Stimulated activated naive CD8-positive, alpha-beta T cell treated with anti-CD3 and anti-CD28 coated beads, Interleukin-15, Interleukin-2, amounts not matched to agents 100 ng/mL and 50 ng/mL, for 24 hours (primary cell): ENCODE measurements at regions not wholly inside any gene's neighbourhood (a gene's known extent, or its start where the extent isn't known, plus 50 kb on each side); places are given as distances from the start of the nearest gene placed in this dataset.
"Not testable (repeated sequence)": the region's sequence is repeated elsewhere in the genome, so short reads cannot be mapped to it uniquely, and the experiment has no call there.

ENCODE experiments used
- H3K27ac Mint-ChIP-seq: one replicate; pipeline ENCODE4 v1.8.0; 2021; ENCODE audit warnings: mild to moderate bottlenecking, mixed read lengths
- H3K27me3 Mint-ChIP-seq: one replicate; pipeline ENCODE4 v1.8.0; 2021; ENCODE audit warnings: mixed read lengths
- H3K36me3 Mint-ChIP-seq: one replicate; pipeline ENCODE4 v1.8.0; 2021; ENCODE audit warnings: low read depth, mixed read lengths
- H3K4me1 Mint-ChIP-seq: one replicate; pipeline ENCODE4 v1.8.0; 2021; ENCODE audit warnings: low read depth, mixed read lengths
- H3K4me3 Mint-ChIP-seq: one replicate; pipeline ENCODE4 v1.8.0; 2021; ENCODE audit warnings: mild to moderate bottlenecking, mixed read lengths
- H3K9me3 Mint-ChIP-seq: one replicate; pipeline ENCODE4 v1.8.0; 2021; ENCODE audit warnings: mixed read lengths

DNA sequence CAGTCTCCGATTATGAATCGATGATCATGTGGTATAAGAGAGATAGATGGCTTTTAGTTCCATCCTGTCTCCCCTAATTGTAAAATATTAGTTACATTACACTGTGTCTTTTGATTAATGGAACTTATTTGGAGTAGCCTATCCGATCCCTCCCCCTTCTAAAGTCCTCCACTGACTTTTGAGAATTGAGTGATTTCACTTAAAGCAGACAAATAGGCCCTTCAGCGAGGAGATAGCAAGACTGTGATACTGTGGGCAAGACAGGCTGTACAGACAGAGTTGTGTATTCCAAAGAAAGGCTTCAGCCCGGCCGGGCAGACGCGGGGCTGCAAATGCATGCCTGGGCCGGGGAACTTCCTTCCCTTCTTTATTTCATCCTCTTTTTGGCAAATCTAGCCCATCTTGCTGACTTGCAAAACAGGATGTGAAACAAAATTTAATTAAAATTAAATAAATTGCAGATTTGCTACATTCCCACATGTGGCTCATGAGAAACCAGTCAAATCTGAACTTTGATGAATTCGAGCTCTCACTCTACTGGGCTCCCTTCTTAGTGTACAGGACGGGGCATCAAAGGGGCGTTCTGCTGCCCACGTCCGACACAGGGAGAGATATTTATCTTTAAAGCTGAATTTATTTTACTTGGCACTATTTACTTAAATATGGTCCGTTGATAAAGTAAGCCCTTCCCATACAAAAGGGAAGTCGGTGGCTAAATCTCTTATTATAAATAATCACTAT is 314.8 kb downstream of the ZNF536 start:
- Mint-ChIP-seq H3K27me3 (peaks cover 67% of the 10 kb centered on the region), H3K4me3 (no peak overlapping the region), H3K36me3 (no peaks in the 10 kb centered on the region), H3K9me3 (no peaks in the 10 kb centered on the region), H3K4me1 (no peaks in the 10 kb centered on the region), H3K27ac (no peak overlapping the region)

DNA sequence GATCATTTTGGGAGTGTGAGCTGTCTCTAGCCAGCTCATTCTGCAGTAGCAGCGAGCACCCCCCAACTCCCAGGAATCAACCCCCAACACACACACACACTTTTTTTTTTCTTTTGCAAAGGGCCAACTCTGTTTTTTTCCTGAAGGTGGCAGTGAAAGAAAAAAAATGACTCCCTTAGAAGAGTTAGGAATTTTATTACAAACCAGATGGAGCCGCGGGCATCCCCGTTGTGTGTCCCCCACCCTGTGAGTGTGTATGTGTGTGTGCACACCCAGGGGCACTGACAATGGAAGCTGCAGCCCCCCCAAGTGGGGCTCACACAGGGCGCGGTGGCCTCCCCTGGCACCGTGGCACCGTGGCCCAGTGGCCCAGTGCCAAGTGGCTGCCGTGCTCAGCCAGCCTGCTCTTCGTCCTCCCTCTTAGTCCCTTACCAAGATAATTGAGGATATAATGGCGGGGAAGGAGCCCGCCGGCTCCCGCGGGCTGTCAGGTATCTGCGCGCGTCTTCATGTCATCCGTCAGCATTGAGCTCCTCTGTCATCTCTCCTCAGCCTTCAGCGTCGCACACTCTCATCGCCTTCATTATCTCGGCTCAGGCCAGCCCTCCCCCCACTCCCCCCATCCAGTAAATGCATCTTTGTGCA is 314.1 kb downstream of the ZNF536 start:
- Mint-ChIP-seq H3K4me3 (no peak overlapping the region), H3K36me3 (no peaks in the 10 kb centered on the region), H3K27ac (no peak overlapping the region), H3K4me1 (no peaks in the 10 kb centered on the region), H3K27me3 (peaks cover 62% of the 10 kb centered on the region), H3K9me3 (no peaks in the 10 kb centered on the region)

- Mint-ChIP-seq H3K27me3 (peaks cover 55% of the 10 kb centered on the region), H3K4me1 (no peaks in the 10 kb centered on the region), H3K36me3 (no peaks in the 10 kb centered on the region), H3K9me3 (no peaks in the 10 kb centered on the region), H3K27ac (no peak overlapping the region), H3K4me3 (no peak overlapping the region)
These were observed 313.3 kb downstream of the ZNF536 start for GRCh38 chr19:30685426-30686000.

DNA sequence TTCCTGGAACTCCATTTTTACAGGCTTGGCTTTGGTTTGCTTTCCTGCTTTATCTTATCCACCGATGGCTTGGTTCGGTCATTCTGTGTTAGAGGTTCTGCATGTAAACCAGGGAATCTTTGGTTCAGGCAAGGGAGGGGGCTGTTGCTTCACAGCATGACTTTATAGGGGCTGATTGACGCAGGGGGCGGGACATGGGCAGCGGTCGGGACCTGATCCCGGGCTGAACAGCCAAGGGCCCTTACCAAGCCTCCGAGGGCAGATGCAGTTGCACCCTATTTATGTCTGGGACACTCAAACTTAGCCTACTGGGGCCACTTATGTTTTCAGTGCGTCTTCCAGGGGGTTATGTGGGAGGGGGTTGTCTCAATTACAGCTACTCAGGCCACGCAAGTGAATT is 312.4 kb downstream of the ZNF536 start:
- Mint-ChIP-seq H3K4me3 (no peak overlapping the region), H3K9me3 (no peaks in the 10 kb centered on the region), H3K36me3 (no peaks in the 10 kb centered on the region), H3K4me1 (no peaks in the 10 kb centered on the region), H3K27ac (no peak overlapping the region), H3K27me3 (peaks cover 47% of the 10 kb centered on the region)

DNA sequence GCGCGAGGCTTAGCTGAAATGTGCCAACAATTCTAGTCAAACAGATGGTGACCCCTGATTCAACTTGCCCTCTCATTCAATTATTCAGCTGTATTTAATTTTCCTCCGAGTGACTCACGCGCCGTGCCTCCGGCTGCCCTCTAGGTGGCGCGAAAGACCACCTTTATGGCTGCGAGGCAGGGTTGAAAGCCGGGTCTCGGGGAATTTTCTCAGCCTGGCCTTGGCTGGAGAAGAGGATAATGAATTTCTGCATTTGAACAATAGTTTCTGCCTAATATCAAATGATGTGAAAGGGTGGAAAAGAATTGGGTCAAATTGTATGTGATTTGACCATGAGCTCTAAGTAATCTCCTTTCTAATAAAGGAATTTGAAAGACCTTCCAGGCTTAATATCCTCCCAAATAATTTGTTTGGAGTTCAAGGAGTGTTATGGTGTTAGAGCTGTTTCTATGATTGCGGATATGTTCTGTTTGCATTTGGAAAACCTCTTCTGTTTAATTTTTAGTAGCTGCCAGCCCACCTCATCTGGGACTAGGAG is 310.9 kb downstream of the ZNF536 start:
- H3K4me3 Mint-ChIP-seq, result no peak overlapping the region
- H3K4me1 Mint-ChIP-seq, result no peaks in the 10 kb centered on the region
- no peaks in the 10 kb centered on the region for H3K36me3 Mint-ChIP-seq
- H3K27me3 Mint-ChIP-seq, result peaks cover 34% of the 10 kb centered on the region
- no peak overlapping the region for H3K27ac Mint-ChIP-seq
- no peaks in the 10 kb centered on the region for H3K9me3 Mint-ChIP-seq

- Mint-ChIP-seq H3K4me3 (no peak overlapping the region), H3K27me3 (peaks cover 31% of the 10 kb centered on the region), H3K27ac (no peak overlapping the region), H3K4me1 (no peaks in the 10 kb centered on the region), H3K9me3 (no peaks in the 10 kb centered on the region), H3K36me3 (no peaks in the 10 kb centered on the region)
These were observed 310.2 kb downstream of the ZNF536 start for GRCh38 chr19:30682146-30682998.

DNA sequence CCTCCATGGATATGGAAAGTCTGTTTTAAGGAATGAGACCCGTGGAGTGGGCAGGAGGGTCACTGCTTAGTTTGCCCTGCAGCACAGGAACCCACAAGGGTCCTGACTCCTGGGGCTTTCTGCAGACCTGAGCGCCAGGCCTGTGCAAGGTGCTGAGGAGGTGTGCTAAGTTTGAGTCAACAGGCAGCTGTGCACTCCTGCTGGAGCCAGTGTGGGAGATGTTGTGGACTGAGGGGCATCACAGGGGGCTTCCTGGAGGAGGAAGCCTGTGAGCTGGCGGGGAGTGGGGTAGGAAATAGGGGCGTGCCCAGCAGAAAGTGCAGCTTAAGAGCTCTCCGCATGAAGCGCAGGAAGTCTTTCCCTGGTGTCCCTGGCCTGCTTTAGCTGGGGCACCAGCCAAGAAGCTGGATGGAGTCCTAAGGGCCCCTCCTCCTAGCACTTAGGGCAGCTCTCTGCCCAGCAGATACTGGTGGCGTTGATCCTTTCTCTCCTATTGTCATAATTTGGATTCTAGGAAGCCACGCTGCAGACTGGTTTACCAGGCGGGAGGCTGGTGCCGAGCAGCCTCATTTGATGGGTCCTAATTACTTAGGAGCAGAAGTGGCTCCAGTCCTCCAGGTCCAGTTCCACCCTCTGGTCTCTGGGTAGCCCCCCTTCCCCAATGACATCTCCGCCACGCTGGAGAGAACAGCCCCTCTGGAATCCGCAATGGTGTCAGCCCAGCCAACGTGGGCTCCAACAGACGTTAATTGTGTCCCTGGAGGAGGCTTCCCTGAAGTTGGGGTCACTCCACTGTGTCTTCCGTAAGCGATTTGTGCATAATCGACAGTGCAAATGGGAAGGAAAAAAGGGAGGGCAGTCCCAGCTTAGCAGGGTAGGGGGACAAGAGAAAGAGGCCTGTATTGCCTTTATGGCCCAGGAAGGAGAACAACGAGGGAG is 309.2 kb downstream of the ZNF536 start:
- Mint-ChIP-seq H3K27me3 (peaks cover 24% of the 10 kb centered on the region), H3K9me3 (no peaks in the 10 kb centered on the region), H3K27ac (no peak overlapping the region), H3K4me1 (no peaks in the 10 kb centered on the region), H3K36me3 (no peaks in the 10 kb centered on the region), H3K4me3 (no peak overlapping the region)

DNA sequence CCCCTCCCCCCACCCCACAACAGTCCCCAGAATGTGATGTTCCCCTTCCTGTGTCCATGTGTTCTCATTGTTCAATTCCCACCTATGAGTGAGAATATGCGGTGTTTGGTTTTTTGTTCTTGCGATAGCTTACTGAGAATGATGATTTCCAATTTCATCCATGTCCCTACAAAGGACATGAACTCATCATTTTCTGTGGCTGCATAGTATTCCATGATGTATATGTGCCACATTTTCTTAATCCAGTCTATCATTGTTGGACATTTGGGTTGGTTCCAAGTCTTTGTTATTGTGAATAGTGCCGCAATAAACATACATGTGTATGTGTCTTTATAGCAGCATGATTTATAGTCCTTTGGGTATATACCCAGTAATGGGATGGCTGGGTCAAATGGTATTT is 308.2 kb downstream of the ZNF536 start:
- not testable (repeated sequence) for H3K9me3 Mint-ChIP-seq, H3K4me3 Mint-ChIP-seq, H3K27ac Mint-ChIP-seq, H3K36me3 Mint-ChIP-seq, H3K4me1 Mint-ChIP-seq
- peaks cover 23% of the 10 kb centered on the region for H3K27me3 Mint-ChIP-seq

DNA sequence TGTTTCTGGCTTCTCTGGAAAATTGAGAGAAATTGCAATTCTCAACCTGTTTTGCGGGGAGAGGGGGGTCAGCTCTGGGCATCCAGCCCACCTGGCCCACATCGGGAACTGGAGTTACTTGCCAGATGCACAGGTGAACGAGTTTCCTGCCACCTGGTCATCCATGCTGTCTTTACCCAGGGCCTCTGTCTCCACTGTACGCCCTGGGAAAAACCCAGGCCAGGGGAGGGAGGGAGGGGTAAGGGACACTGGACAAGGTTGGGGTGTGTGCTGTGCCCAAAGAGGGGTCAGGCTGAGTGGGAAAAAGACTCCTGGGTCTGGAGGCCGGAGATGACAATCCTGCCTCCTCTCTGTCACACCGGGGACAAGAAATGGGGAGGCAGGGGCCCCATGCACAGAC is 307.6 kb downstream of the ZNF536 start:
- H3K4me3 Mint-ChIP-seq, result no peak overlapping the region
- no peaks in the 10 kb centered on the region for H3K9me3 Mint-ChIP-seq

GRCh38 chr19:30679153-30679702 is 307.0 kb downstream of the ZNF536 start:
- Mint-ChIP-seq H3K27ac (no peak overlapping the region), H3K9me3 (no peaks in the 10 kb centered on the region), H3K27me3 (peaks cover 20% of the 10 kb centered on the region), H3K4me3 (no peak overlapping the region), H3K36me3 (no peaks in the 10 kb centered on the region), H3K4me1 (no peaks in the 10 kb centered on the region)

More for the DNA sequence above, 307.6 kb downstream of the ZNF536 start:
- peaks cover 23% of the 10 kb centered on the region for H3K27me3 Mint-ChIP-seq
- H3K36me3 Mint-ChIP-seq, result no peaks in the 10 kb centered on the region
- no peak overlapping the region for H3K27ac Mint-ChIP-seq
- no peaks in the 10 kb centered on the region for H3K4me1 Mint-ChIP-seq

DNA sequence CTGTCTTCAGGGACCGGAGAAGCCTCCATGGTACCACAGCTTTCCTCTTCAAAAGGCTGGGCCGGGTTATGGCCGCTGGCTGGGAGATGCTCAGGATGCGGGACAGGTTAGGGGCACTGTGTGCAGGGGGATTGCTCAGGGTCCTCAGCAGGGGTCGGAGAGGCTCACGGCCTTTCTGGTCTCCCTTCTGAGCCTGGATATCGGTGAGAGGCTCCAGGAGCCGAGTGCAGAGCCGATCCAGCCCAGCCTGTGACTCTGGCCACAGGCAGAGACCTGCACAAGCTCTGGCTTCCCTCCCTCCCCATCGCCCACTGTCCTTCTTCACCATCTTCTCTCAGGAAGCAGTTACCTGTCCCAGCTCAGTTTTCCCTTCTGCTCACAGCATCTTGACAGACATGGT is 306.0 kb downstream of the ZNF536 start:
- no peak overlapping the region for H3K4me3 Mint-ChIP-seq
- peaks cover 10% of the 10 kb centered on the region for H3K27me3 Mint-ChIP-seq
- H3K9me3 Mint-ChIP-seq, result no peaks in the 10 kb centered on the region
- no peaks in the 10 kb centered on the region for H3K4me1 Mint-ChIP-seq
- H3K36me3 Mint-ChIP-seq, result no peaks in the 10 kb centered on the region
- H3K27ac Mint-ChIP-seq, result no peak overlapping the region

DNA sequence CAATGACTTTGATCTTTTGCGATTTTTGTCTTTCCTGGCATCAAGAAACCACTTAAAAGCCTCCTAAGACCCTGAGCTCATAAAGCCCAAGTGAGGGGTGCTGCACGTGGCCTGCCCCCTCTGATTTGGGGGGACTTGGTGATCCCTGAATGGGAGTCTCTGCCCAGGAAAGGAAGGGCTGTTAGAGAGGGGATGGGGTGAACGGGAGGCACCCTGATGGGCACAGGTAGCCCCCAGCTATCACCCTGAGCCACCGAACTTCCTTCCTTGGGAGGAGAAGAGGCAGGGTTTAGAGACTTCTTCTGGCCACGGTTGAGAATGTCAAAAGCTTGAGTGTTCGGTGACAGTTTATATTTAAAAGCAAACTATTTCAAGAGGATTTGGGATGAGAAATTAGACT is 305.5 kb downstream of the ZNF536 start:
- Mint-ChIP-seq H3K36me3 (no peaks in the 10 kb centered on the region), H3K9me3 (no peaks in the 10 kb centered on the region), H3K27me3 (peaks cover 5% of the 10 kb centered on the region), H3K27ac (no peak overlapping the region), H3K4me1 (no peaks in the 10 kb centered on the region), H3K4me3 (no peak overlapping the region)

DNA sequence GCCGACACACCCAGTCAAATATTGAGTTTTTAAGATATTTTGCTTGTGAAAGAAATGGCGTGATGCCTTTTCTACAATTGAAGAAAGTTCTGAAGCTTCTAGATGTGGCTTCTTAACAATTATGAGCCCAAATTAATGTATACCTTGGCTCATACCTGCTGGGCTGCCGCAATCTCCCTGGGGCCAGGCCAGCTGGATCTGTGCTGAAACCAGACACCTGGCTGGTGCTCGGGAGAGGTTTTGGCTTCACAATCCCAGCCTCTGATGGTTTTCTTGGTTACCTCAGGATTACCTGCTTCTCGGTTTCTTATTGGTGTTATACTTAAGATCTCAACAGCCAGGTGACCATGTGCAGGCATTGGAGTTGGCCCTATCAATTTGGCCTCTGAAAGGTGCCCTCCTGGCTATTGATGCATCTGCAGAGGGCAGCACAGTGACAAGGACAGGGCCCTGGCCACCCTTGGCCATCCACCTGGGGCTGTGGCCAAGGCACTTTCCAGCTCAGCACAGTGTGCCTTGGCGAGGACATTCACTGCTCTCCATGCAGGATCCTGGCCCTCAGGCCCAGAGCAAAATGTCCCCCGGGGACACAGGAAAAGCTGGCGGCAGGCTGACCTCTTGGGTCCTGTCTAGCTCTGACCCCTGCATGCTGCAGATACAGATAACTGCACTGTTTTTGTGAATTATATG is 305.0 kb downstream of the ZNF536 start:
- Mint-ChIP-seq H3K27ac (no peak overlapping the region), H3K4me1 (no peaks in the 10 kb centered on the region), H3K9me3 (no peaks in the 10 kb centered on the region), H3K36me3 (no peaks in the 10 kb centered on the region), H3K27me3 (peaks cover 2% of the 10 kb centered on the region), H3K4me3 (no peak overlapping the region)
